Neural crest cell (in vitro differentiated cells): ENCODE measurements at regions not wholly inside any gene's neighbourhood (a gene's known extent, or its start where the extent isn't known, plus 50 kb on each side); places are given as distances from the start of the nearest gene placed in this dataset.

Source experiments
- DNase-seq: peaks from one replicate; pipeline ENCODE4 v3.0.0; 2021; ENCODE audit warnings: low read depth, mixed read lengths, low spot score
- H3K27ac Mint-ChIP-seq: one replicate; pipeline ENCODE4 v1.8.0; 2021; ENCODE audit warnings: mild to moderate bottlenecking, mixed read lengths; ENCODE audit not compliant: unreplicated experiment
- H3K27me3 Mint-ChIP-seq: 2 replicates; pipeline ENCODE4 v1.8.0; 2021; ENCODE audit warnings: low read depth, mild to moderate bottlenecking, mixed read lengths
- H3K36me3 Mint-ChIP-seq: 2 replicates; pipeline ENCODE4 v1.8.0; 2021; ENCODE audit warnings: low read depth, mild to moderate bottlenecking, mixed read lengths
- H3K4me1 Mint-ChIP-seq: 2 replicates; pipeline ENCODE4 v1.8.0; 2021; ENCODE audit warnings: mixed read lengths
- H3K4me3 Mint-ChIP-seq: one replicate; pipeline ENCODE4 v1.8.0; 2021; ENCODE audit warnings: mild to moderate bottlenecking, mixed read lengths
- H3K9me3 Mint-ChIP-seq: 2 replicates; pipeline ENCODE4 v1.8.0; 2021; ENCODE audit warnings: mixed read lengths
- CTCF ChIP-seq: fragments of 200-600 bp; sonication (generic); conservative IDR thresholded peaks from 2 replicates; pipeline ENCODE4 v1.5.0; 2021; ENCODE audit warnings: antibody characterized with exemption, mild to moderate bottlenecking

GRCh38 chr5:29389993-29390392, 1803.5 kb upstream of the CDH6 start:
- no peak overlapping the region for H3K27ac Mint-ChIP-seq
- H3K9me3 Mint-ChIP-seq, result peaks cover 7% of the 10 kb centered on the region
- TF ChIP-seq CTCF, result no peak
- no peaks in the 10 kb centered on the region for H3K4me1 Mint-ChIP-seq
- no peak overlapping the region for H3K4me3 Mint-ChIP-seq
- H3K36me3 Mint-ChIP-seq, result peaks cover 3% of the 10 kb centered on the region
- no peak for DNase-seq
- no peaks in the 10 kb centered on the region for H3K27me3 Mint-ChIP-seq

DNA sequence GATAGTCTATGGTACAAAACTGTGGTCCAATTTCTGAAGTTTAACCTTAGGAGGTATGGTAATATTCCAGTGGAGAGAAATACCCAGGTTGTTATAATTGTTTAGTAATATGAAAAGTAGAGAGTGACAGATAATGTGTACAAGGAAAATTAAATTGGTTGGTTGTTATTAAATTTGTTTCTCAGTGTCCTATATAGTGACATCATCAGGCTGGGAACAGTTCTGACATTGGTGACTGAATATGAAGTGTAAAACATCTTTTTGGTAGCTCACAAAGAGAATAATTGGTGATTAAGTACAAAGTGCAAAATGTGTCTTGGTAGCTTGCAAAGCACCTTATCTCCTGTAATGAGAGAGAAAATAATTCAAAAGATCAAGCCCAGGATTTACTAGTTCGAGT, 1806.1 kb upstream of the CDH6 start:
- H3K4me1 Mint-ChIP-seq, result peaks cover 4% of the 10 kb centered on the region
- H3K9me3 Mint-ChIP-seq, result peaks cover 12% of the 10 kb centered on the region
- H3K36me3 Mint-ChIP-seq, result peaks cover 5% of the 10 kb centered on the region
- no peak overlapping the region for H3K4me3 Mint-ChIP-seq
- no peak for DNase-seq
- no peak overlapping the region for H3K27ac Mint-ChIP-seq
- no peaks in the 10 kb centered on the region for H3K27me3 Mint-ChIP-seq
- TF ChIP-seq CTCF, result no peak

- peaks cover 8% of the 10 kb centered on the region for H3K9me3 Mint-ChIP-seq
- H3K4me3 Mint-ChIP-seq, result no peak overlapping the region
- no peak overlapping the region for H3K27ac Mint-ChIP-seq
- DNase-seq, result no peak
- H3K27me3 Mint-ChIP-seq, result no peaks in the 10 kb centered on the region
- peaks cover 4% of the 10 kb centered on the region for H3K4me1 Mint-ChIP-seq
- peaks cover 2% of the 10 kb centered on the region for H3K36me3 Mint-ChIP-seq
- TF ChIP-seq CTCF, result no peak
Observed at GRCh38 chr5:29382780-29383179, 1810.7 kb upstream of the CDH6 start.

DNA sequence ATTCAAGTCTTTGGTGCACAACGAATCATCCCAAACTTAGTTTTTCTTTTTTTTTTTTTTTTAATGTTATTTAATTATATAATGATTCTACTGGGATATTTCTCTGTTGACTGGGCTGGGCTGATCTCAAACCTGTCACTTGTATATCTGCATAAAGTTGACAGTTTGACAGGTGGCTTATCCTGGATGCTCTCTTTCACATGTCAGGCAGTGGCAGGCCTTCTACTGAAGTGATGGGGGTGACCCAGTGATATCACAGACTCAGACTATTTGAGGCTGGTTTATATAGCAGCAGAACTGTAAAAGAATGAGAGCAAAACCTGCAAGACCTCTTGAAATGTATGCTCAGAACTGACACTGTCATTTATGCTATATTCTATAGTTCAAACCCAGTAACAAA, 1813.5 kb upstream of the CDH6 start:
- Mint-ChIP-seq H3K27ac (no peak overlapping the region), H3K9me3 (peaks cover 8% of the 10 kb centered on the region), H3K36me3 (peaks cover 2% of the 10 kb centered on the region), H3K4me3 (no peak overlapping the region), H3K4me1 (peaks cover 4% of the 10 kb centered on the region), H3K27me3 (no peaks in the 10 kb centered on the region)
- DNase-seq, result no peak
- no peak for TF ChIP-seq CTCF

DNA sequence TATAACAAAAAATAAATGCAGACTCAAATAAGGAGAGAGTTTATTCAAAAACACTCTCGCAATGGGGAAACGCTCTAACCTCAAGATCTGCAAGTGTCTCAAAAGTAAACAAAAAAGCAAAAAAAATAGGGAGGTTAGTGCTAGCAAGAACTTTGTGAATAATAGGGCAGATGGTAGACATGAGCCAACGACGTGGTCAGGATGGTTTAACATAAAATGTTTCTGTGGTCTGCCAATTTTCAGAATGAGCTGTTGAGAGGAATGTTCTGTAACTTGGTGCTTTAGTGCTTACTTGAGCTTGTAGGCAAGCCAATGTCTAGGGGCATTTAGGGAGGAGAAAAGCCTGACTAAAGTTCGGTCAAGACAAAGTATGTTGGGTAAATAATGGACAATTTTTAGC, 1813.9 kb upstream of the CDH6 start:
- Mint-ChIP-seq H3K4me3 (no peak overlapping the region), H3K36me3 (peaks cover 2% of the 10 kb centered on the region), H3K4me1 (peaks cover 4% of the 10 kb centered on the region), H3K27ac (no peak overlapping the region), H3K27me3 (no peaks in the 10 kb centered on the region), H3K9me3 (peaks cover 8% of the 10 kb centered on the region)
- no peak for TF ChIP-seq CTCF
- DNase-seq, result no peak

DNA sequence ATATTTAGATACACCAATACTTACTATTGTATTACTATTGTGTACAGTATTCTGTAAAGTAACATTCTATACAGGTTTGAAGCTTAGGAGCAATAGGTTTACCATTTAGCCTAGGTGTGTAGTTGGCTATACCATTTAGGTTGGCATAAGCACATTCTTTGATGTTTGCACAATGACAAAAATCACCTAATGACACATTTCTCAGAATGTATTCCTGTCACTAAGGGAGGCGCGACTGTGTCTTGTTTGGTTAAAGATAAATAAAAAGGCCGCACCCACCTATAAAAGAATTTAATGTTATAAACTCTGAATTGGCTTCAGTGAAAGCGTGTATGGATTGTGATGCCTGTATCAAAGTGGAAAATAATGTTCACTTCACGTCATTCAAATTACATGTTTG, 1815.4 kb upstream of the CDH6 start:
- no peaks in the 10 kb centered on the region for H3K27me3 Mint-ChIP-seq
- peaks cover 2% of the 10 kb centered on the region for H3K4me1 Mint-ChIP-seq
- H3K36me3 Mint-ChIP-seq, result no peaks in the 10 kb centered on the region
- no peak overlapping the region for H3K4me3 Mint-ChIP-seq
- no peak for DNase-seq
- H3K27ac Mint-ChIP-seq, result no peak overlapping the region
- peaks cover 4% of the 10 kb centered on the region for H3K9me3 Mint-ChIP-seq
- TF ChIP-seq CTCF, result no peak
